ENCODE measurements at regions not wholly inside any gene's neighbourhood (a gene's known extent, or its start where the extent isn't known, plus 50 kb on each side); places are given as distances from the start of the nearest gene placed in this dataset.

- Histone ChIP-seq H3K4me3 (ENCODE audit: low read depth in 1 of 2, low read length in 2 of 2) (no peak overlapping the region), H3K36me3 (ENCODE audit: control insufficient read depth in 1 of 2, insufficient read depth in 2 of 2, low read length in 2 of 2) (no peaks in the 10 kb centered on the region), H3K27me3 (ENCODE audit: control insufficient read depth in 1 of 2, insufficient read depth in 2 of 2, low read length in 2 of 2) (no peaks in the 10 kb centered on the region), H3K4me1 (ENCODE audit: control insufficient read depth in 1 of 2, insufficient read depth in 2 of 2, low read length in 2 of 2) (peaks cover 15 to 38% of the 10 kb centered on the region in 2 donors), H3K9ac (ENCODE audit: low read depth in 1 of 2, low read length in 2 of 2) (no peak overlapping the region), H3K9me3 (ENCODE audit: control insufficient read depth in 1 of 2, low read length in 2 of 2) (no peaks in the 10 kb centered on the region), H3K27ac (ENCODE audit: low read depth, low read length) (no peak overlapping the region)
These were observed 153.8 kb downstream of the CEBPB start for GRCh38 chr20:50344232-50345071.

- Histone ChIP-seq H3K9me3 (ENCODE audit: control insufficient read depth in 1 of 2, low read length in 2 of 2) (no peaks in the 10 kb centered on the region), H3K27ac (ENCODE audit: low read depth, low read length) (peak overlapping the region; percentile 42), H3K4me3 (ENCODE audit: low read depth in 1 of 2, low read length in 2 of 2) (no peak overlapping the region), H3K36me3 (ENCODE audit: control insufficient read depth in 1 of 2, insufficient read depth in 2 of 2, low read length in 2 of 2) (no peaks in the 10 kb centered on the region), H3K27me3 (ENCODE audit: control insufficient read depth in 1 of 2, insufficient read depth in 2 of 2, low read length in 2 of 2) (no peaks in the 10 kb centered on the region), H3K9ac (ENCODE audit: low read depth in 1 of 2, low read length in 2 of 2) (no peak overlapping the region), H3K4me1 (ENCODE audit: control insufficient read depth in 1 of 2, insufficient read depth in 2 of 2, low read length in 2 of 2) (peaks cover 14 to 28% of the 10 kb centered on the region in 2 donors)
These were observed 155.2 kb downstream of the CEBPB start for GRCh38 chr20:50345712-50346373.

GRCh38 chr20:50346374-50347283, 156.0 kb downstream of the CEBPB start:
- no peak overlapping the region for H3K9ac ChIP-seq (ENCODE audit: low read depth in 1 of 2, low read length in 2 of 2)
- no peaks in the 10 kb centered on the region for H3K36me3 ChIP-seq (ENCODE audit: control insufficient read depth in 1 of 2, insufficient read depth in 2 of 2, low read length in 2 of 2)
- H3K9me3 ChIP-seq (ENCODE audit: control insufficient read depth in 1 of 2, low read length in 2 of 2) = no peaks in the 10 kb centered on the region
- H3K4me1 ChIP-seq (ENCODE audit: control insufficient read depth in 1 of 2, insufficient read depth in 2 of 2, low read length in 2 of 2) = peaks cover 14 to 28% of the 10 kb centered on the region in 2 donors
- H3K4me3 ChIP-seq (ENCODE audit: low read depth in 1 of 2, low read length in 2 of 2) = no peak overlapping the region
- peak overlapping the region; percentile 42 for H3K27ac ChIP-seq (ENCODE audit: low read depth, low read length)
- no peaks in the 10 kb centered on the region for H3K27me3 ChIP-seq (ENCODE audit: control insufficient read depth in 1 of 2, insufficient read depth in 2 of 2, low read length in 2 of 2)

DNA sequence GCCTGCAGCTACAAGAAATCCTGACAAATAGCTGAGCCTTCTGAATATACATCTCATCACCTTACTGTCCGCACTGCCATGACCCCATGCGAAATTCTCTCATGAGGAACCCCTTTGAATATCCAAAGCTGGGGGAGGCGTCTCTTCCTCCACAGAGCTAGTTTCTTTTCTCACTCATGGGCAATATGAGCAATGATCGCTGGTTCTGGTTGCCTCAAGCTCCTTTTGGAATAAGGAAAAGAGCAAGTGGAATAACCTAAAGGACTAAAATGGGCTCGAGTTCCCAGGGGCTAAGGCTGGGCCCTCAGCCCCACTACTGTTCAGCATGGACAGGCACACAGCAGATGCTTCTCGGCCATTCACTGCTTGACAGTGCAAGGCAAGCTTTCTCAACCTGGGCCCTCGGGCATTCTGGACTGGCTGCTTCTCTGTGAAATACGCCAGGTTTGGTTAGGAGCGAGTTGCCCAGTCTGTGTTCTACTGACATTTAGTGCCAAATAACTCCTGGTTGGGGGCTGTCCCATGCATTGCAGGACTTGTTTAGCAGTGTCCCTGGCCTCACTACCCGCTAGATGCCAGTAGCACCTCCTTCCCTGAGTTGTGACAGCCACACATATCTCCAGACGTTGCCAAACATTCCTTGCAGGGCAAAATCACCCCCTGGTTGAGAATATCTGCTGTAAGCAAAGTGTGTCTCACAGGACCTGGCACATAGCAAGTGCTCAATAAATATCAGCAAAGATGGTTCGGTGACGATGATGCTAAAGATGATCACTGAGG, 156.8 kb downstream of the CEBPB start:
- H3K4me3 ChIP-seq (ENCODE audit: low read depth in 1 of 2, low read length in 2 of 2) = no peak overlapping the region
- H3K4me1 ChIP-seq (ENCODE audit: control insufficient read depth in 1 of 2, insufficient read depth in 2 of 2, low read length in 2 of 2) = peaks cover 14 to 28% of the 10 kb centered on the region in 2 donors
- no peak overlapping the region for H3K9ac ChIP-seq (ENCODE audit: low read depth in 1 of 2, low read length in 2 of 2)
- no peaks in the 10 kb centered on the region for H3K36me3 ChIP-seq (ENCODE audit: control insufficient read depth in 1 of 2, insufficient read depth in 2 of 2, low read length in 2 of 2)
- H3K27me3 ChIP-seq (ENCODE audit: control insufficient read depth in 1 of 2, insufficient read depth in 2 of 2, low read length in 2 of 2) = no peaks in the 10 kb centered on the region
- peak overlapping the region; percentile 13 for H3K27ac ChIP-seq (ENCODE audit: low read depth, low read length)
- H3K9me3 ChIP-seq (ENCODE audit: control insufficient read depth in 1 of 2, low read length in 2 of 2) = no peaks in the 10 kb centered on the region

DNA sequence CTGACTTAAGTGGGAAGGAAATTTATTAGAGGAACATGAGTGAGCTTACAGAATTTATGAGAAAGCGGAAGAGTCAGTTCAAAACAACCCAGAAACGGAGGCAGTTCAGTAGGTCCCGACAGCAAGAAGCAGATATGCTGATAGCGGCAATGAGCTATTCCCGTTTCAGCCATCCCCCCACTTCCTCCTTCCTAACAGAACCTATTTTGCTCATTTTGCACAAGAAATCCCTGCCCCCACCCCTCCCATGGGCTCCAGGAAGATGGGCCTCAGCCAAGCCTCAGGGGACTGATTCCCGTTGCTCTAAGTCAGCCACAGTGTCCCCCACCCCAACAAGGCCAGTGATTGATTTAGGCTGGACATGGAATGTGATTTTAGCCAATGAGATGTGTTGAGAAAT, 157.5 kb downstream of the CEBPB start:
- Histone ChIP-seq H3K36me3 (ENCODE audit: control insufficient read depth in 1 of 2, insufficient read depth in 2 of 2, low read length in 2 of 2) (no peaks in the 10 kb centered on the region), H3K4me1 (ENCODE audit: control insufficient read depth in 1 of 2, insufficient read depth in 2 of 2, low read length in 2 of 2) (peaks cover 14 to 29% of the 10 kb centered on the region in 2 donors), H3K9ac (ENCODE audit: low read depth in 1 of 2, low read length in 2 of 2) (no peak overlapping the region), H3K9me3 (ENCODE audit: control insufficient read depth in 1 of 2, low read length in 2 of 2) (no peaks in the 10 kb centered on the region), H3K27me3 (ENCODE audit: control insufficient read depth in 1 of 2, insufficient read depth in 2 of 2, low read length in 2 of 2) (no peaks in the 10 kb centered on the region), H3K4me3 (ENCODE audit: low read depth in 1 of 2, low read length in 2 of 2) (no peak overlapping the region), H3K27ac (ENCODE audit: low read depth, low read length) (no peak overlapping the region)

- no peak overlapping the region for H3K9ac ChIP-seq (ENCODE audit: low read depth in 1 of 2, low read length in 2 of 2)
- no peak overlapping the region for H3K27ac ChIP-seq (ENCODE audit: low read depth, low read length)
- peaks cover 30 to 42% of the 10 kb centered on the region in 2 donors for H3K4me1 ChIP-seq (ENCODE audit: control insufficient read depth in 1 of 2, insufficient read depth in 2 of 2, low read length in 2 of 2)
- H3K9me3 ChIP-seq (ENCODE audit: control insufficient read depth in 1 of 2, low read length in 2 of 2) = no peaks in the 10 kb centered on the region
- H3K4me3 ChIP-seq (ENCODE audit: low read depth in 1 of 2, low read length in 2 of 2) = no peak overlapping the region
- no peaks in the 10 kb centered on the region for H3K36me3 ChIP-seq (ENCODE audit: control insufficient read depth in 1 of 2, insufficient read depth in 2 of 2, low read length in 2 of 2)
- no peaks in the 10 kb centered on the region for H3K27me3 ChIP-seq (ENCODE audit: control insufficient read depth in 1 of 2, insufficient read depth in 2 of 2, low read length in 2 of 2)
These were observed 159.5 kb upstream of the PTPN1 start for GRCh38 chr20:50350510-50351249.

- no peak overlapping the region for H3K9ac ChIP-seq (ENCODE audit: low read depth in 1 of 2, low read length in 2 of 2)
- no peaks in the 10 kb centered on the region for H3K27me3 ChIP-seq (ENCODE audit: control insufficient read depth in 1 of 2, insufficient read depth in 2 of 2, low read length in 2 of 2)
- no peaks in the 10 kb centered on the region for H3K9me3 ChIP-seq (ENCODE audit: control insufficient read depth in 1 of 2, low read length in 2 of 2)
- no peak overlapping the region for H3K4me3 ChIP-seq (ENCODE audit: low read depth in 1 of 2, low read length in 2 of 2)
- H3K27ac ChIP-seq (ENCODE audit: low read depth, low read length) = no peak overlapping the region
- peaks cover 24 to 34% of the 10 kb centered on the region in 2 donors for H3K4me1 ChIP-seq (ENCODE audit: control insufficient read depth in 1 of 2, insufficient read depth in 2 of 2, low read length in 2 of 2)
- H3K36me3 ChIP-seq (ENCODE audit: control insufficient read depth in 1 of 2, insufficient read depth in 2 of 2, low read length in 2 of 2) = no peaks in the 10 kb centered on the region
These were observed 158.6 kb upstream of the PTPN1 start for GRCh38 chr20:50351541-50351940.

GRCh38 chr20:50353289-50353961, 156.8 kb upstream of the PTPN1 start:
- Histone ChIP-seq H3K9me3 (ENCODE audit: control insufficient read depth in 1 of 2, low read length in 2 of 2) (no peaks in the 10 kb centered on the region), H3K4me3 (ENCODE audit: low read depth in 1 of 2, low read length in 2 of 2) (no peak overlapping the region), H3K9ac (ENCODE audit: low read depth in 1 of 2, low read length in 2 of 2) (no peak overlapping the region), H3K4me1 (ENCODE audit: control insufficient read depth in 1 of 2, insufficient read depth in 2 of 2, low read length in 2 of 2) (peaks cover 18 to 28% of the 10 kb centered on the region in 2 donors), H3K27ac (ENCODE audit: low read depth, low read length) (no peak overlapping the region), H3K27me3 (ENCODE audit: control insufficient read depth in 1 of 2, insufficient read depth in 2 of 2, low read length in 2 of 2) (no peaks in the 10 kb centered on the region), H3K36me3 (ENCODE audit: control insufficient read depth in 1 of 2, insufficient read depth in 2 of 2, low read length in 2 of 2) (no peaks in the 10 kb centered on the region)

All from duodenal mucosa (tissue), 2 donors.